SW 1271 (cell line): ENCODE measurements at regions not wholly inside any gene's neighbourhood (a gene's known extent, or its start where the extent isn't known, plus 50 kb on each side); places are given as distances from the start of the nearest gene placed in this dataset.
"Not testable (repeated sequence)": the region's sequence is repeated elsewhere in the genome, so short reads cannot be mapped to it uniquely, and the experiment has no call there.

Source experiments
- DNase-seq, 2 experiments: peaks; one replicate each; lab custom pipeline; 2025; lab: John Stamatoyannopoulos, UW

GRCh38 chr15:87578776-87579175, 677.8 kb downstream of the NTRK3 start:
- no peak for DNase-seq

- DNase-seq, result no peak
These were observed 679.2 kb downstream of the NTRK3 start for GRCh38 chr15:87577336-87577735.

GRCh38 chr15:87576486-87577176, 679.9 kb downstream of the NTRK3 start:
- DNase-seq, result no peak

GRCh38 chr15:87575896-87576473, 680.6 kb downstream of the NTRK3 start:
- no peak for DNase-seq

- DNase-seq, result no peak
These were observed 683.0 kb downstream of the NTRK3 start for GRCh38 chr15:87573534-87573933.

- DNase-seq, result no peak
These were observed 683.5 kb downstream of the NTRK3 start for GRCh38 chr15:87573039-87573438.

GRCh38 chr15:87572381-87572910, 684.1 kb downstream of the NTRK3 start:
- DNase-seq, result no peak

- no peak for DNase-seq
These were observed 686.3 kb downstream of the NTRK3 start for GRCh38 chr15:87570206-87570605.

- DNase-seq, result no peak
These were observed 687.0 kb downstream of the NTRK3 start for GRCh38 chr15:87569581-87569980.

- DNase-seq, result no peak
These were observed 689.0 kb downstream of the NTRK3 start for GRCh38 chr15:87567406-87568030.

- DNase-seq, result no peak
These were observed 690.3 kb downstream of the NTRK3 start for GRCh38 chr15:87566236-87566635.

GRCh38 chr15:87564681-87565080, 691.9 kb downstream of the NTRK3 start:
- DNase-seq, result no peak

- no peak for DNase-seq
These were observed 692.7 kb downstream of the NTRK3 start for GRCh38 chr15:87563869-87564268.

GRCh38 chr15:87562203-87562602, 694.3 kb downstream of the NTRK3 start:
- DNase-seq, result no peak

GRCh38 chr15:87561641-87562040, 694.9 kb downstream of the NTRK3 start:
- DNase-seq, result no peak

GRCh38 chr15:87557881-87558280, 698.7 kb downstream of the NTRK3 start:
- no peak for DNase-seq

- no peak for DNase-seq
These were observed 699.7 kb downstream of the NTRK3 start for GRCh38 chr15:87556886-87557285.

GRCh38 chr15:87549860-87550259, 706.7 kb downstream of the NTRK3 start:
- DNase-seq, result no peak

GRCh38 chr15:87549296-87549695, 707.2 kb downstream of the NTRK3 start:
- no peak for DNase-seq

GRCh38 chr15:87548590-87548989, 707.9 kb downstream of the NTRK3 start:
- DNase-seq, result not testable (repeated sequence)

GRCh38 chr15:87547470-87548181, 708.9 kb downstream of the NTRK3 start:
- no peak for DNase-seq

- no peak for DNase-seq
These were observed 718.2 kb downstream of the NTRK3 start for GRCh38 chr15:87538327-87538834.
